ENCODE measurements at regions not wholly inside any gene's neighbourhood (a gene's known extent, or its start where the extent isn't known, plus 50 kb on each side); places are given as distances from the start of the nearest gene placed in this dataset.
A peak's percentile ranks its signal among the peaks of the same experiment; 100 is the strongest.
"Not testable (repeated sequence)": the region's sequence is repeated elsewhere in the genome, so short reads cannot be mapped to it uniquely, and the experiment has no call there.

DNA sequence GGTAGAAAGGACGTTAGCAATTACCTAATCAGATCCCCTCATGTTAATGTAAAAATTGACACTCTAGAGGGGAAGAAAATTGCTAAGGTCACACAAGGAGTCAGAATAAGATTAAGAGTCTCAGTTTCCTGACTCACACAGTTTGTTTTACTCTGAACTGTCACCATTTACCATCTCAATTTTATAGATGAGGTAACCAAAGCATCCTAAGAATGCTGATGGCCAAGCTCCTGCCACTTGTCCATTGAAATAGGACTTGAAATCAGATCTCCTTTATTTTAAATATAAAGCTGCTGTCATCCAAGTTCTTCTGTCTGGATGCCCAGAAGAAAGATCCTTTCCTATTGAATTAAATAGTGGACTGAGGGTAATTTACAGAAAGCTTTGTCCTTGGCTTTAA is 114.8 kb upstream of the VAMP7 start:
- H3K27ac ChIP-seq (ENCODE audit: low read depth in 1 of 3, low read length in 2 of 3) = peak overlapping the region in 1 of 3 donors; percentile 79
- peak in 1 of 2 donors; percentile 2 for DNase-seq
- no peaks in the 10 kb centered on the region for H3K36me3 ChIP-seq (ENCODE audit: control insufficient read depth in 3 of 3, insufficient read depth in 2 of 3, low read depth in 1 of 3, low read length in 3 of 3)
- no peaks in the 10 kb centered on the region for H3K9me3 ChIP-seq (ENCODE audit: control insufficient read depth in 2 of 2, insufficient read depth in 1 of 2, low read depth in 1 of 2, low read length in 1 of 2)
- H3K27me3 ChIP-seq (ENCODE audit: control insufficient read depth in 3 of 3, insufficient read depth in 3 of 3, low read length in 3 of 3) = no peaks in the 10 kb centered on the region
- peak overlapping the region in 1 of 3 donors; percentile 51 for H3K4me3 ChIP-seq (ENCODE audit: low read depth in 1 of 3, low read length in 3 of 3)
- H3K4me1 ChIP-seq (ENCODE audit: control insufficient read depth in 3 of 3, insufficient read depth in 2 of 3, low read depth in 1 of 3, low read length in 2 of 3) = no peaks in the 10 kb centered on the region
- WGBS, 3 donors = 28 to 43% (median 39%) methylated on average over 1 of the region's 1 CpG
- FAIRE-seq = no peak

GRCh38 chrX:155761185-155761584 is 120.0 kb upstream of the VAMP7 start:
- DNase-seq (no peak), FAIRE-seq (no peak)
- no peaks in the 10 kb centered on the region for H3K9me3 ChIP-seq (ENCODE audit: control insufficient read depth in 2 of 2, insufficient read depth in 1 of 2, low read depth in 1 of 2, low read length in 1 of 2)
- H3K36me3 ChIP-seq (ENCODE audit: control insufficient read depth in 3 of 3, insufficient read depth in 2 of 3, low read depth in 1 of 3, low read length in 3 of 3) = no peaks in the 10 kb centered on the region
- H3K4me1 ChIP-seq (ENCODE audit: control insufficient read depth in 3 of 3, insufficient read depth in 2 of 3, low read depth in 1 of 3, low read length in 2 of 3) = no peaks in the 10 kb centered on the region
- no peak overlapping the region for H3K4me3 ChIP-seq (ENCODE audit: low read depth in 1 of 3, low read length in 3 of 3)
- H3K27me3 ChIP-seq (ENCODE audit: control insufficient read depth in 3 of 3, insufficient read depth in 3 of 3, low read length in 3 of 3) = no peaks in the 10 kb centered on the region
- no peak overlapping the region for H3K27ac ChIP-seq (ENCODE audit: low read depth in 1 of 3, low read length in 2 of 3)

GRCh38 chrX:155757046-155757759 is 123.9 kb upstream of the VAMP7 start:
- FAIRE-seq = no peak
- 48 to 54% (median 53%) methylated on average over 3 of the region's 3 CpGs for WGBS, 3 donors

GRCh38 chrX:155755706-155756337 is 125.3 kb upstream of the VAMP7 start:
- no peaks in the 10 kb centered on the region for H3K9me3 ChIP-seq (ENCODE audit: control insufficient read depth in 2 of 2, insufficient read depth in 1 of 2, low read depth in 1 of 2, low read length in 1 of 2)
- H3K27me3 ChIP-seq (ENCODE audit: control insufficient read depth in 3 of 3, insufficient read depth in 3 of 3, low read length in 3 of 3) = no peaks in the 10 kb centered on the region
- no peaks in the 10 kb centered on the region for H3K36me3 ChIP-seq (ENCODE audit: control insufficient read depth in 3 of 3, insufficient read depth in 2 of 3, low read depth in 1 of 3, low read length in 3 of 3)
- H3K4me1 ChIP-seq (ENCODE audit: control insufficient read depth in 3 of 3, insufficient read depth in 2 of 3, low read depth in 1 of 3, low read length in 2 of 3) = no peaks in the 10 kb centered on the region
- no peak overlapping the region for H3K27ac ChIP-seq (ENCODE audit: low read depth in 1 of 3, low read length in 2 of 3)
- FAIRE-seq (no peak), DNase-seq (no peak)
- H3K4me3 ChIP-seq (ENCODE audit: low read depth in 1 of 3, low read length in 3 of 3) = no peak overlapping the region

More at GRCh38 chrX:155757046-155757759, 123.9 kb upstream of the VAMP7 start:
- no peaks in the 10 kb centered on the region for H3K9me3 ChIP-seq (ENCODE audit: control insufficient read depth in 2 of 2, insufficient read depth in 1 of 2, low read depth in 1 of 2, low read length in 1 of 2)
- no peak overlapping the region for H3K4me3 ChIP-seq (ENCODE audit: low read depth in 1 of 3, low read length in 3 of 3)
- H3K4me1 ChIP-seq (ENCODE audit: control insufficient read depth in 3 of 3, insufficient read depth in 2 of 3, low read depth in 1 of 3, low read length in 2 of 3) = no peaks in the 10 kb centered on the region
- no peak overlapping the region for H3K27ac ChIP-seq (ENCODE audit: low read depth in 1 of 3, low read length in 2 of 3)
- H3K27me3 ChIP-seq (ENCODE audit: control insufficient read depth in 3 of 3, insufficient read depth in 3 of 3, low read length in 3 of 3) = no peaks in the 10 kb centered on the region
- no peaks in the 10 kb centered on the region for H3K36me3 ChIP-seq (ENCODE audit: control insufficient read depth in 3 of 3, insufficient read depth in 2 of 3, low read depth in 1 of 3, low read length in 3 of 3)
- DNase-seq = no peak

- no peak for DNase-seq
- Histone ChIP-seq H3K4me3 (ENCODE audit: low read depth in 1 of 3, low read length in 3 of 3) (no peak overlapping the region), H3K36me3 (ENCODE audit: control insufficient read depth in 3 of 3, insufficient read depth in 2 of 3, low read depth in 1 of 3, low read length in 3 of 3) (no peaks in the 10 kb centered on the region), H3K27ac (ENCODE audit: low read depth in 1 of 3, low read length in 2 of 3) (no peak overlapping the region), H3K9me3 (ENCODE audit: control insufficient read depth in 2 of 2, insufficient read depth in 1 of 2, low read depth in 1 of 2, low read length in 1 of 2) (no peaks in the 10 kb centered on the region), H3K4me1 (ENCODE audit: control insufficient read depth in 3 of 3, insufficient read depth in 2 of 3, low read depth in 1 of 3, low read length in 2 of 3) (no peaks in the 10 kb centered on the region), H3K27me3 (ENCODE audit: control insufficient read depth in 3 of 3, insufficient read depth in 3 of 3, low read length in 3 of 3) (no peaks in the 10 kb centered on the region)
- FAIRE-seq = no peak
These were observed 130.0 kb upstream of the VAMP7 start for GRCh38 chrX:155751131-155751530.

DNA sequence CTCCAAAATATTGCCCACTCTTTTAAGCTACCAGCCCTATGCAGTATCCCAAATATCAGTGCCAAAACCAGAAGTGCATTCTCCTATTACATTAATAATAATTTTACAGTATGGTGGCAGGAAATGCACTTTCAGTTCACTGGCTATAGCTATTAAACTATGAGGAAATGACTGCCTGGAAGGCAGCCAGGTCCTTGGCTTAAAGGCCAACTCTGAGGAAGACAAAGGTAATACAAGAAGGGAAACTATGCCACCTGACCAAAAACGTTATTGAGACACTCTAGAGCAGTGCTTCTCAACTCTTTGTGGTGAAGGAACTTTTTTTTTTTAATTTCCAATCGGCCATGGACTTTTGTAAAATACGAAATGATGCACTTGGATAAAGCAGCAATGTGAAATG is 133.6 kb upstream of the VAMP7 start:
- WGBS, 3 donors = 28 to 36% (median 28%) methylated on average over 3 of the region's 3 CpGs
- H3K9me3 ChIP-seq (ENCODE audit: control insufficient read depth in 2 of 2, insufficient read depth in 1 of 2, low read depth in 1 of 2, low read length in 1 of 2) = no peaks in the 10 kb centered on the region
- no peaks in the 10 kb centered on the region for H3K27me3 ChIP-seq (ENCODE audit: control insufficient read depth in 3 of 3, insufficient read depth in 3 of 3, low read length in 3 of 3)
- H3K27ac ChIP-seq (ENCODE audit: low read depth in 1 of 3, low read length in 2 of 3) = no peak overlapping the region
- no peaks in the 10 kb centered on the region for H3K4me1 ChIP-seq (ENCODE audit: control insufficient read depth in 3 of 3, insufficient read depth in 2 of 3, low read depth in 1 of 3, low read length in 2 of 3)
- H3K36me3 ChIP-seq (ENCODE audit: control insufficient read depth in 3 of 3, insufficient read depth in 2 of 3, low read depth in 1 of 3, low read length in 3 of 3) = no peaks in the 10 kb centered on the region
- DNase-seq (peak; percentile 68 to 83), FAIRE-seq (no peak)
- H3K4me3 ChIP-seq (ENCODE audit: low read depth in 1 of 3, low read length in 3 of 3) = no peak overlapping the region

DNA sequence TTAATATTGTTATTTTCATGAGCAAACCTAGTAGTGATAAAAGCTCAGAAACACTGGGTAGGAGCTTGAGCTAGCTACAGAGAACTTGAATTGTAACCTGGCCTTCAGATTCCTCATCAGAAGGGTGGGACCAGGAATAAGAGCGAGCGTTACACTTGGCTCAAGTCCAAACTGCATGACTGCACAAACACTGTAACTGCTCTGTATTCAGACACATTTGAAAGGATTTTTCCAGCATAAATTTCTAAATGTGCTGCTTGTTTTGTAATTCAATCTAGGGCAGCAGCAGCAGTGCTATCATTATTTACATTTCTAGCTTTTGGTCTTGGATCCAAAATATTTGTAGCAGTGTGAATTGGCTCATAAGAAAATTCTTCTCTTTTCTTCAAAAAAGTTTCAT is 133.0 kb upstream of the TMLHE start:
- Histone ChIP-seq H3K4me3 (ENCODE audit: low read depth in 1 of 3, low read length in 3 of 3) (no peak overlapping the region), H3K36me3 (ENCODE audit: control insufficient read depth in 3 of 3, insufficient read depth in 2 of 3, low read depth in 1 of 3, low read length in 3 of 3) (no peaks in the 10 kb centered on the region), H3K4me1 (ENCODE audit: control insufficient read depth in 3 of 3, insufficient read depth in 2 of 3, low read depth in 1 of 3, low read length in 2 of 3) (no peaks in the 10 kb centered on the region), H3K27me3 (ENCODE audit: control insufficient read depth in 3 of 3, insufficient read depth in 3 of 3, low read length in 3 of 3) (no peaks in the 10 kb centered on the region), H3K27ac (ENCODE audit: low read depth in 1 of 3, low read length in 2 of 3) (no peak overlapping the region), H3K9me3 (ENCODE audit: control insufficient read depth in 2 of 2, insufficient read depth in 1 of 2, low read depth in 1 of 2, low read length in 1 of 2) (no peaks in the 10 kb centered on the region)
- 16 to 36% (median 26%) methylated on average over 2 of the region's 2 CpGs for WGBS, 3 donors
- FAIRE-seq (no peak), DNase-seq (peak; percentile 72 to 73)

- no peaks in the 10 kb centered on the region for H3K4me1 ChIP-seq (ENCODE audit: control insufficient read depth in 3 of 3, insufficient read depth in 2 of 3, low read depth in 1 of 3, low read length in 2 of 3)
- DNase-seq (peak; percentile 24 to 25), FAIRE-seq (no peak)
- no peaks in the 10 kb centered on the region for H3K36me3 ChIP-seq (ENCODE audit: control insufficient read depth in 3 of 3, insufficient read depth in 2 of 3, low read depth in 1 of 3, low read length in 3 of 3)
- H3K4me3 ChIP-seq (ENCODE audit: low read depth in 1 of 3, low read length in 3 of 3) = no peak overlapping the region
- H3K27ac ChIP-seq (ENCODE audit: low read depth in 1 of 3, low read length in 2 of 3) = peak overlapping the region in 1 of 3 donors; percentile 38
- no peaks in the 10 kb centered on the region for H3K27me3 ChIP-seq (ENCODE audit: control insufficient read depth in 3 of 3, insufficient read depth in 3 of 3, low read length in 3 of 3)
- peaks cover 0 to 4% of the 10 kb centered on the region in 2 donors for H3K9me3 ChIP-seq (ENCODE audit: control insufficient read depth in 2 of 2, insufficient read depth in 1 of 2, low read depth in 1 of 2, low read length in 1 of 2)
- WGBS, 3 donors = 37 to 53% (median 44%) methylated on average over 2 of the region's 2 CpGs
These were observed 131.8 kb upstream of the TMLHE start for GRCh38 chrX:155744534-155744933.

- 71 to 76% (median 75%) methylated on average over 5 of the region's 5 CpGs for WGBS, 3 donors
- DNase-seq = not testable (repeated sequence)
These were observed 115.6 kb upstream of the TMLHE start for GRCh38 chrX:155728335-155728734.

More at GRCh38 chrX:155728335-155728734, 115.6 kb upstream of the TMLHE start:
- FAIRE-seq; H3K9me3 ChIP-seq (ENCODE audit: control insufficient read depth in 2 of 2, insufficient read depth in 1 of 2, low read depth in 1 of 2, low read length in 1 of 2); H3K27ac ChIP-seq (ENCODE audit: low read depth in 1 of 3, low read length in 2 of 3); H3K4me1 ChIP-seq (ENCODE audit: control insufficient read depth in 3 of 3, insufficient read depth in 2 of 3, low read depth in 1 of 3, low read length in 2 of 3); H3K4me3 ChIP-seq (ENCODE audit: low read depth in 1 of 3, low read length in 3 of 3); H3K36me3 ChIP-seq (ENCODE audit: control insufficient read depth in 3 of 3, insufficient read depth in 2 of 3, low read depth in 1 of 3, low read length in 3 of 3); H3K27me3 ChIP-seq (ENCODE audit: control insufficient read depth in 3 of 3, insufficient read depth in 3 of 3, low read length in 3 of 3): not testable (repeated sequence)
